ENCODE measurements at regions not wholly inside any gene's neighbourhood (a gene's known extent, or its start where the extent isn't known, plus 50 kb on each side); places are given as distances from the start of the nearest gene placed in this dataset.

GRCh38 chr6:43904311-43905123, 134.5 kb downstream of the VEGFA start:
- H3K4me1 ChIP-seq (ENCODE audit: control insufficient read depth, insufficient read depth, low read length): no peaks in the 10 kb centered on the region; the same call in 1 of the 2 replicates
- no peak overlapping the region for H3K9ac ChIP-seq (ENCODE audit: control insufficient read depth, insufficient read depth, low read length)
- H4K20me1 ChIP-seq (ENCODE audit: control insufficient read depth, insufficient read depth): no peaks in the 10 kb centered on the region
- H3K4me3 ChIP-seq: no peak overlapping the region
- H2AFZ ChIP-seq (ENCODE audit: control insufficient read depth, low read depth, low read length): no peak overlapping the region
- no TSS peak for BruUV-seq (replicated peaks)
- no peak overlapping the region for H3K4me2 ChIP-seq (ENCODE audit: control insufficient read depth, insufficient read depth)
- ChIA-PET CTCF (interaction anchor here (1.0 kb wide), 1 partner anchor 20 kb away, joined by 3 read pairs; no protein-coding TSS in a partner anchor), SMC1A (ENCODE audit: uncharacterized antibody, unreplicated experiment) (interaction anchor here (1.8 kb wide), 1 partner anchor 9 kb away, joined by 5 read pairs; no protein-coding TSS in a partner anchor), RAD21 (ENCODE audit: unreplicated experiment) (no interaction called here), POLR2A (interaction anchor here (0.8 to 1.3 kb wide), 2 partner anchors 27 to 43 kb away, joined by 4 read pairs; no protein-coding TSS in a partner anchor)
- H3K9me3 ChIP-seq (replicated peaks; ENCODE audit: control insufficient read depth, insufficient read depth, low read length): no peaks in the 10 kb centered on the region
- in situ Hi-C loops (cut with MboI) (no loop called here), intact Hi-C loops (cut with micrococcal nuclease; ENCODE audit: unreplicated experiment) (no loop called here)
- FAIRE-seq (no peak), DNase-seq (ENCODE audit: low read depth, low spot score) (no peak), ATAC-seq (no peak)
- WGBS (ENCODE audit: insufficient coverage, insufficient replicate concordance, low lambda C conversion rate, missing lambda C conversion rate): 50% methylated on average over 6 of the region's 6 CpGs
- H3K79me2 ChIP-seq (ENCODE audit: control insufficient read depth, insufficient read depth, low read length): no peaks in the 10 kb centered on the region
- no peaks in the 10 kb centered on the region; a peak in 2 of 4 replicates for H3K27me3 ChIP-seq (replicated peaks in 1 of 2; ENCODE audit: control insufficient read depth in 2 of 2, insufficient read depth in 2 of 2, low read length in 1 of 2)
- no peak overlapping the region for H3K27ac ChIP-seq (ENCODE audit: control insufficient read depth, insufficient read depth)
- no peaks in the 10 kb centered on the region for H3K36me3 ChIP-seq (ENCODE audit: control insufficient read depth in 2 of 2, insufficient read depth in 2 of 2, low read length in 1 of 2)
- no peak for TF ChIP-seq EP300 (IDR thresholded peaks at IDR 0.05; ENCODE audit: borderline replicate concordance in 1 of 2, control insufficient read depth in 1 of 2, low read depth in 2 of 2, low read length in 2 of 2)
- no peak for TF ChIP-seq USF2 (IDR thresholded peaks at IDR 0.05; ENCODE audit: borderline replicate concordance, low read depth, low read length)
- TF ChIP-seq ZBTB4 (CRISPR knock-in tag; IDR thresholded peaks at IDR 0.05): no peak
- TF ChIP-seq ATF3 (IDR thresholded peaks at IDR 0.05; ENCODE audit: borderline replicate concordance, extremely low read depth, low read depth, low read length): no peak
- TF ChIP-seq NR2C1 (IDR thresholded peaks at IDR 0.05): no peak
- no peak for TF ChIP-seq SUPT20H (IDR thresholded peaks at IDR 0.05; ENCODE audit: borderline replicate concordance, control insufficient read depth, low read depth, low read length)
- no peak for TF ChIP-seq MLLT1 (IDR thresholded peaks at IDR 0.05)
- TF ChIP-seq PAX5 (IDR thresholded peaks at IDR 0.05; ENCODE audit: borderline replicate concordance, low read depth, low read length): no peak
- TF ChIP-seq JUNB (IDR thresholded peaks at IDR 0.05): no peak
- TF ChIP-seq STAT3 (IDR thresholded peaks at IDR 0.05; ENCODE audit: low read depth, low read length): no peak
- TF ChIP-seq ZSCAN29 (IDR thresholded peaks at IDR 0.05): no peak
- TF ChIP-seq RAD21 (IDR thresholded peaks at IDR 0.05; ENCODE audit: insufficient read depth, low read depth, low read length): no peak
- TF ChIP-seq IRF3 (IDR thresholded peaks at IDR 0.05): no peak
